ENCODE measurements at regions not wholly inside any gene's neighbourhood (a gene's known extent, or its start where the extent isn't known, plus 50 kb on each side); places are given as distances from the start of the nearest gene placed in this dataset.
"Not testable (repeated sequence)": the region's sequence is repeated elsewhere in the genome, so short reads cannot be mapped to it uniquely, and the experiment has no call there.

- no peak overlapping the region for H3K9ac ChIP-seq (ENCODE audit: low read depth, low read length)
- no peak overlapping the region for H3K4me3 ChIP-seq (ENCODE audit: low read depth, low read length)
- H3K27me3 ChIP-seq (ENCODE audit: control insufficient read depth, insufficient read depth, low read length): no peaks in the 10 kb centered on the region
- no peaks in the 10 kb centered on the region for H3K9me3 ChIP-seq (ENCODE audit: control insufficient read depth, insufficient read depth, low read length)
- no peaks in the 10 kb centered on the region for H3K36me3 ChIP-seq (ENCODE audit: control insufficient read depth, insufficient read depth, low read length)
- no peaks in the 10 kb centered on the region for H3K4me1 ChIP-seq (ENCODE audit: control insufficient read depth, insufficient read depth, low read length)
These were observed 84.6 kb upstream of the TBX18 start for GRCh38 chr6:84848960-84849359.

- Histone ChIP-seq H3K27me3 (ENCODE audit: control insufficient read depth, insufficient read depth, low read length) (no peaks in the 10 kb centered on the region), H3K36me3 (ENCODE audit: control insufficient read depth, insufficient read depth, low read length) (no peaks in the 10 kb centered on the region), H3K9ac (ENCODE audit: low read depth, low read length) (no peak overlapping the region), H3K4me3 (ENCODE audit: low read depth, low read length) (no peak overlapping the region), H3K9me3 (ENCODE audit: control insufficient read depth, insufficient read depth, low read length) (no peaks in the 10 kb centered on the region), H3K4me1 (ENCODE audit: control insufficient read depth, insufficient read depth, low read length) (no peaks in the 10 kb centered on the region)
These were observed 83.2 kb upstream of the TBX18 start for GRCh38 chr6:84847390-84848160.

GRCh38 chr6:84842525-84843166 is 78.2 kb upstream of the TBX18 start:
- Histone ChIP-seq H3K9me3 (ENCODE audit: control insufficient read depth, insufficient read depth, low read length) (no peaks in the 10 kb centered on the region), H3K9ac (ENCODE audit: low read depth, low read length) (no peak overlapping the region), H3K4me1 (ENCODE audit: control insufficient read depth, insufficient read depth, low read length) (no peaks in the 10 kb centered on the region), H3K27me3 (ENCODE audit: control insufficient read depth, insufficient read depth, low read length) (no peaks in the 10 kb centered on the region), H3K4me3 (ENCODE audit: low read depth, low read length) (no peak overlapping the region), H3K36me3 (ENCODE audit: control insufficient read depth, insufficient read depth, low read length) (no peaks in the 10 kb centered on the region)

GRCh38 chr6:84837068-84837866 is 72.9 kb upstream of the TBX18 start:
- not testable (repeated sequence) for H3K9ac ChIP-seq (ENCODE audit: low read depth, low read length); H3K36me3 ChIP-seq (ENCODE audit: control insufficient read depth, insufficient read depth, low read length); H3K9me3 ChIP-seq (ENCODE audit: control insufficient read depth, insufficient read depth, low read length); H3K4me3 ChIP-seq (ENCODE audit: low read depth, low read length); H3K4me1 ChIP-seq (ENCODE audit: control insufficient read depth, insufficient read depth, low read length); H3K27me3 ChIP-seq (ENCODE audit: control insufficient read depth, insufficient read depth, low read length)

- Histone ChIP-seq H3K4me3 (ENCODE audit: low read depth, low read length) (no peak overlapping the region), H3K4me1 (ENCODE audit: control insufficient read depth, insufficient read depth, low read length) (no peaks in the 10 kb centered on the region), H3K9me3 (ENCODE audit: control insufficient read depth, insufficient read depth, low read length) (no peaks in the 10 kb centered on the region), H3K27me3 (ENCODE audit: control insufficient read depth, insufficient read depth, low read length) (no peaks in the 10 kb centered on the region), H3K9ac (ENCODE audit: low read depth, low read length) (no peak overlapping the region), H3K36me3 (ENCODE audit: control insufficient read depth, insufficient read depth, low read length) (no peaks in the 10 kb centered on the region)
These were observed 72.0 kb upstream of the TBX18 start for GRCh38 chr6:84836366-84836765.

- H3K27me3 ChIP-seq (ENCODE audit: control insufficient read depth, insufficient read depth, low read length): no peaks in the 10 kb centered on the region
- H3K36me3 ChIP-seq (ENCODE audit: control insufficient read depth, insufficient read depth, low read length): no peaks in the 10 kb centered on the region
- H3K9ac ChIP-seq (ENCODE audit: low read depth, low read length): no peak overlapping the region
- H3K9me3 ChIP-seq (ENCODE audit: control insufficient read depth, insufficient read depth, low read length): no peaks in the 10 kb centered on the region
- no peaks in the 10 kb centered on the region for H3K4me1 ChIP-seq (ENCODE audit: control insufficient read depth, insufficient read depth, low read length)
- H3K4me3 ChIP-seq (ENCODE audit: low read depth, low read length): no peak overlapping the region
These were observed 70.9 kb upstream of the TBX18 start for GRCh38 chr6:84835340-84835739.

GRCh38 chr6:84831924-84832323 is 67.5 kb upstream of the TBX18 start:
- not testable (repeated sequence) for H3K9me3 ChIP-seq (ENCODE audit: control insufficient read depth, insufficient read depth, low read length); H3K4me1 ChIP-seq (ENCODE audit: control insufficient read depth, insufficient read depth, low read length)

GRCh38 chr6:84825461-84825860 is 61.1 kb upstream of the TBX18 start:
- Histone ChIP-seq H3K9me3 (ENCODE audit: control insufficient read depth, insufficient read depth, low read length) (no peaks in the 10 kb centered on the region), H3K4me3 (ENCODE audit: low read depth, low read length) (no peak overlapping the region), H3K36me3 (ENCODE audit: control insufficient read depth, insufficient read depth, low read length) (no peaks in the 10 kb centered on the region), H3K4me1 (ENCODE audit: control insufficient read depth, insufficient read depth, low read length) (no peaks in the 10 kb centered on the region), H3K27me3 (ENCODE audit: control insufficient read depth, insufficient read depth, low read length) (no peaks in the 10 kb centered on the region), H3K9ac (ENCODE audit: low read depth, low read length) (no peak overlapping the region)

More at GRCh38 chr6:84831924-84832323, 67.5 kb upstream of the TBX18 start:
- H3K27me3 ChIP-seq (ENCODE audit: control insufficient read depth, insufficient read depth, low read length); H3K4me3 ChIP-seq (ENCODE audit: low read depth, low read length); H3K36me3 ChIP-seq (ENCODE audit: control insufficient read depth, insufficient read depth, low read length); H3K9ac ChIP-seq (ENCODE audit: low read depth, low read length): not testable (repeated sequence)

GRCh38 chr6:84821314-84821713 is 56.9 kb upstream of the TBX18 start:
- not testable (repeated sequence) for H3K4me1 ChIP-seq (ENCODE audit: control insufficient read depth, insufficient read depth, low read length); H3K27me3 ChIP-seq (ENCODE audit: control insufficient read depth, insufficient read depth, low read length); H3K9ac ChIP-seq (ENCODE audit: low read depth, low read length); H3K36me3 ChIP-seq (ENCODE audit: control insufficient read depth, insufficient read depth, low read length); H3K9me3 ChIP-seq (ENCODE audit: control insufficient read depth, insufficient read depth, low read length); H3K4me3 ChIP-seq (ENCODE audit: low read depth, low read length)

GRCh38 chr6:84816741-84817140 is 52.3 kb upstream of the TBX18 start:
- no peaks in the 10 kb centered on the region for H3K4me1 ChIP-seq (ENCODE audit: control insufficient read depth, insufficient read depth, low read length)

GRCh38 chr6:84815896-84816735 is 51.7 kb upstream of the TBX18 start:
- H3K4me3 ChIP-seq (ENCODE audit: low read depth, low read length): no peak overlapping the region
- no peaks in the 10 kb centered on the region for H3K27me3 ChIP-seq (ENCODE audit: control insufficient read depth, insufficient read depth, low read length)
- no peak overlapping the region for H3K9ac ChIP-seq (ENCODE audit: low read depth, low read length)
- no peaks in the 10 kb centered on the region for H3K36me3 ChIP-seq (ENCODE audit: control insufficient read depth, insufficient read depth, low read length)
- H3K4me1 ChIP-seq (ENCODE audit: control insufficient read depth, insufficient read depth, low read length): no peaks in the 10 kb centered on the region
- H3K9me3 ChIP-seq (ENCODE audit: control insufficient read depth, insufficient read depth, low read length): no peaks in the 10 kb centered on the region

More at GRCh38 chr6:84816741-84817140, 52.3 kb upstream of the TBX18 start:
- Histone ChIP-seq H3K36me3 (ENCODE audit: control insufficient read depth, insufficient read depth, low read length) (no peaks in the 10 kb centered on the region), H3K9ac (ENCODE audit: low read depth, low read length) (no peak overlapping the region), H3K4me3 (ENCODE audit: low read depth, low read length) (no peak overlapping the region), H3K27me3 (ENCODE audit: control insufficient read depth, insufficient read depth, low read length) (no peaks in the 10 kb centered on the region), H3K9me3 (ENCODE audit: control insufficient read depth, insufficient read depth, low read length) (no peaks in the 10 kb centered on the region)

Measured in iPS-15b (cell line).